ENCODE measurements at regions not wholly inside any gene's neighbourhood (a gene's known extent, or its start where the extent isn't known, plus 50 kb on each side); places are given as distances from the start of the nearest gene placed in this dataset.

GRCh38 chr14:29444805-29445204, 482.8 kb downstream of the PRKD1 start:
- Mint-ChIP-seq H3K4me1 (peaks cover 11% of the 10 kb centered on the region), H3K9me3 (peaks cover 12% of the 10 kb centered on the region; the same call in 1 of the 2 replicates), H3K36me3 (no peaks in the 10 kb centered on the region), H3K27ac (no peak overlapping the region), H3K27me3 (ENCODE audit: low read depth) (no peaks in the 10 kb centered on the region), H3K4me3 (no peak overlapping the region)
- POLR2A ChIA-PET = no interaction called here
- DNase-seq (ENCODE audit: low spot score) = no peak
- ATAC-seq = no peak
- CTCF ChIA-PET = no interaction called here
- TF ChIP-seq NR2C2 (CRISPR knock-in tag; IDR thresholded peaks at IDR 0.05) (no peak), ERG (CRISPR knock-in tag; IDR thresholded peaks at IDR 0.05) (no peak), ATF3 (CRISPR knock-in tag; conservative IDR thresholded peaks at IDR 0.05) (no peak), EMX1 (CRISPR knock-in tag; IDR thresholded peaks at IDR 0.05) (no peak), ZNF281 (CRISPR knock-in tag; IDR thresholded peaks at IDR 0.05) (no peak), ZNF416 (CRISPR knock-in tag; IDR thresholded peaks at IDR 0.05) (no peak), ZNF138 (CRISPR knock-in tag; conservative IDR thresholded peaks at IDR 0.05) (no peak), OVOL2 (CRISPR knock-in tag; IDR thresholded peaks at IDR 0.05; ENCODE audit: borderline replicate concordance) (no peak), ELF4 (CRISPR knock-in tag; IDR thresholded peaks at IDR 0.05; ENCODE audit: low read depth) (no peak), GRHL2 (CRISPR knock-in tag; IDR thresholded peaks at IDR 0.05; ENCODE audit: insufficient replicate concordance, severe bottlenecking) (no peak), CREB1 (CRISPR knock-in tag; IDR thresholded peaks at IDR 0.05) (no peak), MAX (CRISPR knock-in tag; IDR thresholded peaks at IDR 0.05) (no peak), ATF2 (CRISPR knock-in tag; IDR thresholded peaks at IDR 0.05; ENCODE audit: borderline replicate concordance, low read depth) (no peak)
- TF ChIP-seq, protein P1, sequence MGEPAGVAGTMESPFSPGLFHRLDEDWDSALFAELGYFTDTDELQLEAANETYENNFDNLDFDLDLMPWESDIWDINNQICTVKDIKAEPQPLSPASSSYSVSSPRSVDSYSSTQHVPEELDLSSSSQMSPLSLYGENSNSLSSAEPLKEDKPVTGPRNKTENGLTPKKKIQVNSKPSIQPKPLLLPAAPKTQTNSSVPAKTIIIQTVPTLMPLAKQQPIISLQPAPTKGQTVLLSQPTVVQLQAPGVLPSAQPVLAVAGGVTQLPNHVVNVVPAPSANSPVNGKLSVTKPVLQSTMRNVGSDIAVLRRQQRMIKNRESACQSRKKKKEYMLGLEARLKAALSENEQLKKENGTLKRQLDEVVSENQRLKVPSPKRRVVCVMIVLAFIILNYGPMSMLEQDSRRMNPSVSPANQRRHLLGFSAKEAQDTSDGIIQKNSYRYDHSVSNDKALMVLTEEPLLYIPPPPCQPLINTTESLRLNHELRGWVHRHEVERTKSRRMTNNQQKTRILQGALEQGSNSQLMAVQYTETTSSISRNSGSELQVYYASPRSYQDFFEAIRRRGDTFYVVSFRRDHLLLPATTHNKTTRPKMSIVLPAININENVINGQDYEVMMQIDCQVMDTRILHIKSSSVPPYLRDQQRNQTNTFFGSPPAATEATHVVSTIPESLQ (CRISPR knock-in tag; IDR thresholded peaks at IDR 0.05) = no peak

- POLR2A ChIA-PET = no interaction called here
- TF ChIP-seq ETV6 (CRISPR knock-in tag; IDR thresholded peaks at IDR 0.05) = no peak
- no peak for TF ChIP-seq TEAD1 (CRISPR knock-in tag; IDR thresholded peaks at IDR 0.05)
- no peak for TF ChIP-seq ZNF671 (CRISPR knock-in tag; IDR thresholded peaks at IDR 0.05)
- TF ChIP-seq MXD4 (CRISPR knock-in tag; IDR thresholded peaks at IDR 0.05; ENCODE audit: borderline replicate concordance) = no peak
- no peak for TF ChIP-seq ZNF281 (CRISPR knock-in tag; IDR thresholded peaks at IDR 0.05)
- no peak for TF ChIP-seq ZMAT4 (CRISPR knock-in tag; IDR thresholded peaks at IDR 0.05)
- Mint-ChIP-seq H3K27ac (no peak overlapping the region), H3K36me3 (no peaks in the 10 kb centered on the region), H3K4me1 (peaks cover 11% of the 10 kb centered on the region), H3K9me3 (peaks cover 12% of the 10 kb centered on the region; the same call in 1 of the 2 replicates), H3K27me3 (ENCODE audit: low read depth) (peaks cover 13% of the 10 kb centered on the region), H3K4me3 (no peak overlapping the region)
- DNase-seq (ENCODE audit: low spot score) (no peak), ATAC-seq (no peak)
- CTCF ChIA-PET = no interaction called here
These were observed 480.7 kb downstream of the PRKD1 start for GRCh38 chr14:29446971-29447370.

Data from WTC11 (cell line).